MM.1S (cell line): ENCODE measurements at regions not wholly inside any gene's neighbourhood (a gene's known extent, or its start where the extent isn't known, plus 50 kb on each side); places are given as distances from the start of the nearest gene placed in this dataset.
"Not testable (repeated sequence)": the region's sequence is repeated elsewhere in the genome, so short reads cannot be mapped to it uniquely, and the experiment has no call there.

Experiments used
- DNase-seq: peaks from one replicate; pipeline ENCODE4 v3.0.0-alpha.2; 2015
- H2AFZ ChIP-seq: fragments of 300-600 bp; sonication (generic); 2 replicates; pipeline ENCODE4 v1.6.0; 2016; ENCODE audit warnings: antibody characterized with exemption, low read length
- H3F3A ChIP-seq: fragments of 300-600 bp; sonication (generic); 2 replicates; pipeline ENCODE4 v1.6.1; 2016; ENCODE audit warnings: mild to moderate bottlenecking, antibody characterized with exemption, low read length, moderate library complexity, mixed read lengths; ENCODE audit not compliant: insufficient read depth
- H3K27ac ChIP-seq: fragments of 300-600 bp; sonication (generic); 2 replicates; pipeline ENCODE4 v1.5.1; 2016; ENCODE audit warnings: mild to moderate bottlenecking, low read length
- H3K27me3 ChIP-seq: fragments of 300-600 bp; sonication (generic); replicated peaks from 2 replicates; pipeline ENCODE4 v1.6.0; 2016; ENCODE audit warnings: low read length; ENCODE audit not compliant: insufficient read depth
- H3K36me3 ChIP-seq: fragments of 300-600 bp; sonication (generic); replicated peaks from 2 replicates; pipeline ENCODE4 v1.6.1; 2016; ENCODE audit warnings: mild to moderate bottlenecking, low read length, mixed read lengths; ENCODE audit not compliant: insufficient read depth
- H3K4me1 ChIP-seq: fragments of 300-600 bp; sonication (generic); 2 replicates; pipeline ENCODE4 v1.6.1; 2016; ENCODE audit warnings: low read length, mixed read lengths
- H3K4me2 ChIP-seq: fragments of 300-600 bp; sonication (generic); 2 replicates; pipeline ENCODE4 v1.6.0; 2016; ENCODE audit warnings: low read depth, low read length
- H3K4me3 ChIP-seq: fragments of 300-600 bp; sonication (generic); 2 replicates; pipeline ENCODE4 v1.5.1; 2016; ENCODE audit warnings: low read length, mixed read lengths
- H3K79me2 ChIP-seq: fragments of 300-600 bp; sonication (generic); 2 replicates; pipeline ENCODE4 v1.6.1; 2016; ENCODE audit warnings: mixed run types, low read length, mixed read lengths
- H3K9ac ChIP-seq: fragments of 300-600 bp; sonication (generic); 2 replicates; pipeline ENCODE4 v1.6.1; 2016; ENCODE audit warnings: low read length, mixed read lengths
- H3K9me2 ChIP-seq: fragments of 300-600 bp; sonication (generic); replicated peaks from 2 replicates; pipeline ENCODE4 v1.6.1; 2016; ENCODE audit warnings: mild to moderate bottlenecking, low read length, mixed read lengths; ENCODE audit not compliant: insufficient read depth
- H3K9me3 ChIP-seq: fragments of 300-600 bp; sonication (generic); replicated peaks from 2 replicates; pipeline ENCODE4 v1.6.1; 2016; ENCODE audit warnings: mild to moderate bottlenecking, low read length, mixed read lengths; ENCODE audit not compliant: insufficient read depth
- H4K20me1 ChIP-seq: fragments of 300-600 bp; sonication (generic); 2 replicates; pipeline ENCODE4 v1.6.1; 2016; ENCODE audit warnings: mild to moderate bottlenecking, low read length, moderate library complexity, mixed read lengths; ENCODE audit not compliant: insufficient read depth
- CTCF ChIP-seq: fragments of 300-600 bp; sonication (generic); IDR thresholded peaks from 2 replicates; pipeline ENCODE4 v1.5.1; 2016; ENCODE audit warnings: antibody characterized with exemption, low read length, mixed read lengths
- EZH2 ChIP-seq: fragments of 300-600 bp; sonication (generic); optimal IDR thresholded peaks from 2 replicates; pipeline ENCODE3; 2017; ENCODE audit warnings: low read depth, mild to moderate bottlenecking, antibody characterized with exemption, low read length, mixed read lengths
- EZH2phosphoT487 ChIP-seq: fragments of 300-600 bp; sonication (generic); IDR thresholded peaks from 2 replicates; pipeline ENCODE4 v1.6.1; 2018; ENCODE audit warnings: antibody characterized with exemption, low read length

- Histone ChIP-seq H2AFZ (no peak overlapping the region), H3K9me2 (no peaks in the 10 kb centered on the region), H3K4me3 (no peak overlapping the region), H4K20me1 (no peaks in the 10 kb centered on the region), H3K27me3 (no peaks in the 10 kb centered on the region), H3K27ac (no peak overlapping the region), H3K9me3 (no peaks in the 10 kb centered on the region), H3K36me3 (no peaks in the 10 kb centered on the region), H3K9ac (no peak overlapping the region), H3K4me1 (no peaks in the 10 kb centered on the region), H3K4me2 (no peak overlapping the region), H3K79me2 (no peaks in the 10 kb centered on the region), H3F3A (no peaks in the 10 kb centered on the region)
- no peak for TF ChIP-seq CTCF
- TF ChIP-seq EZH2, result no peak
- no peak for TF ChIP-seq EZH2phosphoT487
- no peak for DNase-seq
Observed at GRCh38 chr13:54415753-54416366, 1387.2 kb downstream of the OLFM4 start.

- not testable (repeated sequence) for H3K36me3 ChIP-seq, H3K27ac ChIP-seq, H4K20me1 ChIP-seq, H3K9me3 ChIP-seq, H3F3A ChIP-seq, H2AFZ ChIP-seq, H3K9ac ChIP-seq, DNase-seq, H3K4me3 ChIP-seq, H3K4me2 ChIP-seq, H3K9me2 ChIP-seq, H3K27me3 ChIP-seq, H3K79me2 ChIP-seq, H3K4me1 ChIP-seq
Observed at GRCh38 chr13:54422946-54423345, 1394.3 kb downstream of the OLFM4 start.

GRCh38 chr13:54424344-54424743 lies 1395.7 kb downstream of the OLFM4 start:
- no peaks in the 10 kb centered on the region for H3K4me1 ChIP-seq
- TF ChIP-seq CTCF (no peak), EZH2phosphoT487 (no peak), EZH2 (no peak)
- H3K27me3 ChIP-seq, result no peaks in the 10 kb centered on the region
- H3K9me2 ChIP-seq, result no peaks in the 10 kb centered on the region
- H3F3A ChIP-seq, result no peaks in the 10 kb centered on the region
- no peak overlapping the region for H3K4me3 ChIP-seq
- no peaks in the 10 kb centered on the region for H4K20me1 ChIP-seq
- H3K79me2 ChIP-seq, result no peaks in the 10 kb centered on the region
- H3K9ac ChIP-seq, result no peak overlapping the region
- no peak for DNase-seq
- no peak overlapping the region for H2AFZ ChIP-seq
- no peaks in the 10 kb centered on the region for H3K36me3 ChIP-seq
- no peaks in the 10 kb centered on the region for H3K9me3 ChIP-seq
- no peak overlapping the region for H3K27ac ChIP-seq
- no peak overlapping the region for H3K4me2 ChIP-seq

GRCh38 chr13:54433493-54434206 lies 1405.0 kb downstream of the OLFM4 start:
- TF ChIP-seq EZH2phosphoT487, result no peak
- TF ChIP-seq CTCF, result no peak
- no peak for TF ChIP-seq EZH2
- Histone ChIP-seq H3K79me2 (no peaks in the 10 kb centered on the region), H2AFZ (no peak overlapping the region), H3F3A (no peaks in the 10 kb centered on the region), H3K9ac (no peak overlapping the region), H3K36me3 (no peaks in the 10 kb centered on the region), H3K9me3 (no peaks in the 10 kb centered on the region), H4K20me1 (no peaks in the 10 kb centered on the region), H3K9me2 (no peaks in the 10 kb centered on the region), H3K27me3 (no peaks in the 10 kb centered on the region), H3K4me2 (no peak overlapping the region), H3K4me3 (no peak overlapping the region), H3K27ac (no peak overlapping the region), H3K4me1 (no peaks in the 10 kb centered on the region)
- no peak for DNase-seq

- H3K4me1 ChIP-seq, H3K4me2 ChIP-seq, H4K20me1 ChIP-seq, DNase-seq, H2AFZ ChIP-seq, H3F3A ChIP-seq, H3K9ac ChIP-seq, H3K36me3 ChIP-seq, H3K4me3 ChIP-seq, H3K27ac ChIP-seq, H3K27me3 ChIP-seq, H3K9me3 ChIP-seq, H3K79me2 ChIP-seq, H3K9me2 ChIP-seq: not testable (repeated sequence)
Observed at GRCh38 chr13:54440853-54441400, 1412.3 kb downstream of the OLFM4 start.
